ENCODE measurements at regions not wholly inside any gene's neighbourhood (a gene's known extent, or its start where the extent isn't known, plus 50 kb on each side); places are given as distances from the start of the nearest gene placed in this dataset.

GRCh38 chr5:124318661-124319060 lies 427.8 kb downstream of the ZNF608 start:
- 94% methylated on average over 1 of the region's 1 CpG for WGBS
- no peak for TF ChIP-seq HNF4G (IDR thresholded peaks at IDR 0.05)
- TF ChIP-seq MAX (IDR thresholded peaks at IDR 0.05), result no peak
- no peak for TF ChIP-seq RXRA (IDR thresholded peaks at IDR 0.05)
- no peak for TF ChIP-seq RAD21 (IDR thresholded peaks at IDR 0.05)
- TF ChIP-seq GABPA (IDR thresholded peaks at IDR 0.05 in 1 of 2, conservative IDR thresholded peaks at IDR 0.05 in 1 of 2), result no peak
- H3K4me3 ChIP-seq (ENCODE audit: low read depth in 1 of 3, low read length in 3 of 3), result no peak overlapping the region
- no peaks in the 10 kb centered on the region for H3K27me3 ChIP-seq (ENCODE audit: control insufficient read depth in 4 of 4, insufficient read depth in 4 of 4, low read length in 3 of 4)
- H3K27ac ChIP-seq (ENCODE audit: low read depth in 1 of 2, low read length in 2 of 2), result no peak overlapping the region
- H3K4me1 ChIP-seq (ENCODE audit: control insufficient read depth in 4 of 4, insufficient read depth in 4 of 4, low read length in 3 of 4), result no peaks in the 10 kb centered on the region
- no peak for DNase-seq (ENCODE audit: low spot score)
- H3K9me3 ChIP-seq (ENCODE audit: control insufficient read depth in 4 of 4, low read length in 3 of 4), result no peaks in the 10 kb centered on the region
- no peaks in the 10 kb centered on the region for H3K36me3 ChIP-seq (ENCODE audit: control insufficient read depth in 4 of 4, insufficient read depth in 3 of 4, low read depth in 1 of 4, low read length in 3 of 4)
- H3K9ac ChIP-seq (ENCODE audit: low read depth in 1 of 2, low read length in 2 of 2), result no peak overlapping the region

- H3K36me3 ChIP-seq (ENCODE audit: control insufficient read depth in 4 of 4, insufficient read depth in 3 of 4, low read depth in 1 of 4, low read length in 3 of 4), result no peaks in the 10 kb centered on the region
- H3K9ac ChIP-seq (ENCODE audit: low read depth in 1 of 2, low read length in 2 of 2), result no peak overlapping the region
- no peak for TF ChIP-seq FOXA2 (IDR thresholded peaks at IDR 0.05)
- no peak overlapping the region for H3K27ac ChIP-seq (ENCODE audit: low read depth in 1 of 2, low read length in 2 of 2)
- H3K27me3 ChIP-seq (ENCODE audit: control insufficient read depth in 4 of 4, insufficient read depth in 4 of 4, low read length in 3 of 4), result no peaks in the 10 kb centered on the region
- no peaks in the 10 kb centered on the region for H3K9me3 ChIP-seq (ENCODE audit: control insufficient read depth in 4 of 4, low read length in 3 of 4)
- no peak for DNase-seq (ENCODE audit: low spot score)
- 86% methylated on average over 3 of the region's 3 CpGs for WGBS
- no peaks in the 10 kb centered on the region for H3K4me1 ChIP-seq (ENCODE audit: control insufficient read depth in 4 of 4, insufficient read depth in 4 of 4, low read length in 3 of 4)
- no peak overlapping the region for H3K4me3 ChIP-seq (ENCODE audit: low read depth in 1 of 3, low read length in 3 of 3)
Observed at GRCh38 chr5:124317451-124317850, 429.0 kb downstream of the ZNF608 start.

GRCh38 chr5:124315741-124316415 lies 430.6 kb downstream of the ZNF608 start:
- H3K27me3 ChIP-seq (ENCODE audit: control insufficient read depth in 4 of 4, insufficient read depth in 4 of 4, low read length in 3 of 4), result no peaks in the 10 kb centered on the region
- WGBS, result 93% methylated on average over 3 of the region's 3 CpGs
- H3K4me3 ChIP-seq (ENCODE audit: low read depth in 1 of 3, low read length in 3 of 3), result no peak overlapping the region
- H3K4me1 ChIP-seq (ENCODE audit: control insufficient read depth in 4 of 4, insufficient read depth in 4 of 4, low read length in 3 of 4), result no peaks in the 10 kb centered on the region
- H3K27ac ChIP-seq (ENCODE audit: low read depth in 1 of 2, low read length in 2 of 2), result no peak overlapping the region
- TF ChIP-seq RAD21 (IDR thresholded peaks at IDR 0.05) (no peak), HNF4A (conservative IDR thresholded peaks at IDR 0.05) (no peak), FOXA2 (IDR thresholded peaks at IDR 0.05) (no peak), MAX (IDR thresholded peaks at IDR 0.05) (no peak), NR2F2 (IDR thresholded peaks at IDR 0.05) (no peak)
- no peaks in the 10 kb centered on the region for H3K36me3 ChIP-seq (ENCODE audit: control insufficient read depth in 4 of 4, insufficient read depth in 3 of 4, low read depth in 1 of 4, low read length in 3 of 4)
- H3K9me3 ChIP-seq (ENCODE audit: control insufficient read depth in 4 of 4, low read length in 3 of 4), result no peaks in the 10 kb centered on the region
- DNase-seq (ENCODE audit: low spot score), result no peak
- no peak overlapping the region for H3K9ac ChIP-seq (ENCODE audit: low read depth in 1 of 2, low read length in 2 of 2)

GRCh38 chr5:124310453-124310852 lies 436.0 kb downstream of the ZNF608 start:
- Histone ChIP-seq H3K36me3 (ENCODE audit: control insufficient read depth in 4 of 4, insufficient read depth in 3 of 4, low read depth in 1 of 4, low read length in 3 of 4) (no peaks in the 10 kb centered on the region), H3K9ac (ENCODE audit: low read depth in 1 of 2, low read length in 2 of 2) (no peak overlapping the region), H3K4me1 (ENCODE audit: control insufficient read depth in 4 of 4, insufficient read depth in 4 of 4, low read length in 3 of 4) (no peaks in the 10 kb centered on the region), H3K27ac (ENCODE audit: low read depth in 1 of 2, low read length in 2 of 2) (no peak overlapping the region), H3K4me3 (ENCODE audit: low read depth in 1 of 3, low read length in 3 of 3) (no peak overlapping the region), H3K9me3 (ENCODE audit: control insufficient read depth in 4 of 4, low read length in 3 of 4) (no peaks in the 10 kb centered on the region), H3K27me3 (ENCODE audit: control insufficient read depth in 4 of 4, insufficient read depth in 4 of 4, low read length in 3 of 4) (no peaks in the 10 kb centered on the region)
- WGBS, result 72% methylated on average over 3 of the region's 3 CpGs
- no peak for DNase-seq (ENCODE audit: low spot score)
- TF ChIP-seq CTCF (IDR thresholded peaks at IDR 0.05; ENCODE audit: low read depth, low read length, missing input control), result no peak
- TF ChIP-seq RXRA (IDR thresholded peaks at IDR 0.05), result no peak
- TF ChIP-seq RAD21 (IDR thresholded peaks at IDR 0.05), result no peak
- TF ChIP-seq NR2F2 (IDR thresholded peaks at IDR 0.05), result no peak
- no peak for TF ChIP-seq TAF1 (conservative IDR thresholded peaks at IDR 0.05)
- TF ChIP-seq FOXA2 (IDR thresholded peaks at IDR 0.05), result no peak
- TF ChIP-seq JUND (IDR thresholded peaks at IDR 0.05), result no peak
- TF ChIP-seq SP1 (IDR thresholded peaks at IDR 0.05), result no peak
- no peak for TF ChIP-seq GABPA (IDR thresholded peaks at IDR 0.05 in 1 of 2, conservative IDR thresholded peaks at IDR 0.05 in 1 of 2)
- TF ChIP-seq ATF3 (IDR thresholded peaks at IDR 0.05), result no peak
- TF ChIP-seq MAX (IDR thresholded peaks at IDR 0.05), result no peak
- TF ChIP-seq HNF4A (conservative IDR thresholded peaks at IDR 0.05), result no peak
- TF ChIP-seq REST (IDR thresholded peaks at IDR 0.05), result no peak
- TF ChIP-seq YY1 (IDR thresholded peaks at IDR 0.05), result no peak
- TF ChIP-seq HNF4G (IDR thresholded peaks at IDR 0.05), result no peak
- TF ChIP-seq EGR1 (IDR thresholded peaks at IDR 0.05; ENCODE audit: low read depth in 2 of 2), result no peak
- TF ChIP-seq FOXA1 (IDR thresholded peaks at IDR 0.05), result no peak
